ENCODE measurements at regions not wholly inside any gene's neighbourhood (a gene's known extent, or its start where the extent isn't known, plus 50 kb on each side); places are given as distances from the start of the nearest gene placed in this dataset.
"Not testable (repeated sequence)": the region's sequence is repeated elsewhere in the genome, so short reads cannot be mapped to it uniquely, and the experiment has no call there.

DNA sequence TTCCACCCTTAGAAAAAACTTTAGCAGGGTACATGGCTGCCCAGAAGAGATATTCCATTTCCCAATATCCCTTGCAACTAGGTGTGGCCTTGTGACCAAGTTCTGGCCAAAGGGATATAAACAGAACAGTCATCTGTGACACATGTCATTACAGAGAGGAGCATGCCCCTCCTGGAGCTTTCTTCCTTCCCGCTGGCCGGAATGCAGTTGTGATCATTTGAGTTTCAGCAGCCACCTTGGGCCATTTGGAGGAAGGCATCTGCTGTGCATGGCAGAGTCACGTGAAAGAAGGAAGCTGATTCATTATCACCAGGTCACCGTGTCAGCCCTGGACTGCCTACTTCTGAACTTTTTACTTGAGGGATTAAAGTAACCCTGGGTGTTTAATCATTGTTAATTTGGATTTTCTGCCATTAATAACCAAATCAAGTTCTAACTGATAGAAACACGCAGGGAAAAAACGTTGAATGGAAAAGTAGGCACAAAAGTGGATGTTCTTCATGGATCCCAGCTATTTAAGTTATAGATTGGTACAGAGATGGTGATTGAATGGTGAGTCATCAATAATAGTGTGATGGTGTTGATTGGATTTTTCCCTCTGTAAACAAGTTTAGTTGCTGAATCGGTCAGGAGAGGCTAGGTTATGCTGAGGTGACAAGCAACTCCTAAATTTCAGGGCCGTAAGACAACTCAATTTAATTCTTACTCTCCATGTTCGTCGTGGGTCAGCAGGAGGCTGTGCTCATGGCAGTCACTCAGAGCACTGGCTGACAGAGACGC is 80.7 kb upstream of the CCDC167 start:
- no peak for DNase-seq (ENCODE audit: low spot score)

GRCh38 chr6:37579444-37580067 is 79.9 kb upstream of the CCDC167 start:
- no peak for DNase-seq (ENCODE audit: low spot score)

- DNase-seq (ENCODE audit: low spot score), result no peak
Observed at GRCh38 chr6:37578104-37578503, 78.4 kb upstream of the CCDC167 start.

- no peak for DNase-seq (ENCODE audit: low spot score)
Observed at GRCh38 chr6:37576336-37576737, 76.6 kb upstream of the CCDC167 start.

- DNase-seq (ENCODE audit: low spot score), result no peak
Observed at GRCh38 chr6:37575221-37575620, 75.5 kb upstream of the CCDC167 start.

- DNase-seq (ENCODE audit: low spot score), result no peak
Observed at GRCh38 chr6:37572334-37572733, 72.6 kb upstream of the CCDC167 start.

- no peak for DNase-seq (ENCODE audit: low spot score)
Observed at GRCh38 chr6:37570482-37571133, 70.9 kb upstream of the CCDC167 start.

- DNase-seq (ENCODE audit: low spot score), result no peak
Observed at GRCh38 chr6:37569743-37570481, 70.2 kb upstream of the CCDC167 start.

- no peak for DNase-seq (ENCODE audit: low spot score)
Observed at GRCh38 chr6:37569317-37569716, 69.6 kb upstream of the CCDC167 start.

DNA sequence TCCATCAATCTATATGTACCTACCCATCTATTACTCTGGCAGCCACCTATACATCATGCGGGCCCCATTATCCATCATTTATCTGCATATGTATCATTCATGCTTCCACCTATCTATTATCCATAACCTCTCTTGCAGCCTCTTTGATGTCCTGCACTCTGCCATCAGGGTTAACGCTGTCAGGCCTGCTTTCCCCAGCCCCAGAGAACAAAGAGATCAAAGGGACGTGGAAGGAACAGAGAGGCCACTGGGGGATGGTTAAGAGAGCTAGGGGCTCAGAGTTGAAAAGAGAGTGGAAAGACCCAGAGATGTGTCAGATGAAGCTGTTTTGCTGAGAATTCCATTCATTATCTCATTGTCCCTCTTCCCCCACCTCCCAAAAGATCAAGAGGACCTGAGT is 67.3 kb upstream of the CCDC167 start:
- DNase-seq (ENCODE audit: low spot score), result no peak

DNA sequence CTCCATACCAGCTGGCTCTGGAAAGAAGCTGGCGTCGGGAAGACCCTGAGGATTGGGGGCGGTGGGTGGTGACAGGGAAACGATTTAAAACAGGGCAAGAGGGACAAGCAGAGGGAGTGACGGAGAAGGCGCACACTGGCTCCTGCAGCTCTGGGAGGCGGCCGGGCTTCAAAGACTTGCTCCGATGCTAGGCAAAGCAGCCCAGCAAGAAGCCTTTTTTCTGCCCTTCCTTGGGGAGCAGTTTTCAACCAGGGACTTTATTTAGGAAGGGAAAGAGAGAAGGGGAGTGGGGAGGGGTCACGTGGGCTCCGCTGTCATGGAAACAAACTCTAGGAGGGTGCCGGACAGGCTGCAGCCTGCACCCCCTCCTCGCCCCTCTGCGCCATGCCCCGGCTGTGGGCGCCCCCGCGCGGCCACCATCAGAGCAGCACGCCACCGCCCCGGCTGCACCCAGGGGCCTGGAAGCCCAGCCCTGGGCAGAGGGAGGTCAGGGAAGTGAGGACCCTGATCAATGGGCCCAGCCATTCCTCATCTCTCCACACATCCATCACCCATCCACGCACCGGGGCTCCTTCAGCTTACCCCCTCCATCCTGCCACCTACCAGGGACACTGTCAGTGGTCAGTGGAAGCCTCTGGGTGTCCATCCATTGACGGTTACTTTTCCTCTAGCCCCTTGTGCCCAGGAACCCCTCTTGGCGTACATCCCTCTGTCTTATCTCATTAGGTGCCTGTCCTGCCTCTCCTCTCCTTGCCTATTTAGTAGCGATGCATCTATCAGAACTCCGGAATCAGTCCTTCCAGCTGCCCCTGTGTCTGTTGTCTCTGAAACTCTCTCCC is 66.6 kb upstream of the CCDC167 start:
- peak; percentile 64 for DNase-seq (ENCODE audit: low spot score)

- peak; percentile 26 for DNase-seq (ENCODE audit: low spot score)
Observed at GRCh38 chr6:37565267-37566110, 65.8 kb upstream of the CCDC167 start.

GRCh38 chr6:37562926-37563288 is 63.2 kb upstream of the CCDC167 start:
- not testable (repeated sequence) for DNase-seq (ENCODE audit: low spot score)

DNA sequence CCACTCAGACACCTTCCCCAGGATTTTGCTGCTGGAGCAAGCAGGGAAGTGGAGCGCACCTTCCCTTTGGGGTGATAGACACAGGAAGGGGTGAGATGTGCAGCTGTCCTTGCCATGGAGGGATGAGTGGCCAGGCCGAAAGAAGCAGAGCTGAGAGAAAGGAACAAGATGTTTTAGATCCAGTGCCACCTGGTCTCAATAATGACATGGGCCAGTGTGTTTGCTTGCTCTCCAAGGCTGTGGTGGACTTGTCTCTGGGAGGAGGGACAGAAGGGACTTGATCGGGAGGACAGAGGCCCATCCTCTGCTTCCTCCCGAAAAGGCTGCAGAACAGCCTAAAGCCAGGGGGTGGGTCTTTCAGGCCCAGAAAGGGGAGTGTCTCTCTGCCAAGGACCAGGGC is 61.7 kb upstream of the CCDC167 start:
- DNase-seq (ENCODE audit: low spot score), result no peak

DNA sequence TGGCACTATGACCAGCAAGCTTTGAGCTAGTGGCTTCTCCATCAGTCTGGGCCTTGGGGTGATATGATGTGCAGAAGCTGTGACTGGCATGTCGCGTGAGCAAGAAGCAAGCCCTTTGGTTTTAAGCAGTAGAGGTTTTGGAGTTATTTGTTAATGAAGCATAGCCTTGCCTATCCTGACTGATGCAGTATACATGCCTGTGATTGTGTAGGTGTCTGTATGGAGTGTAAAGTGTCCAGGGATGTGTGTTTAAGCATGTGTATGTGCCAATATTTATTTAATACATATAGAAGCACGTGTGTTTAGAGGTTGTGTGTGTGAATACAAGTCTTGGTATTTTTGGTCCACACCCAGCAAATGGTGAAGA is 61.0 kb upstream of the CCDC167 start:
- DNase-seq (ENCODE audit: low spot score), result no peak

DNA sequence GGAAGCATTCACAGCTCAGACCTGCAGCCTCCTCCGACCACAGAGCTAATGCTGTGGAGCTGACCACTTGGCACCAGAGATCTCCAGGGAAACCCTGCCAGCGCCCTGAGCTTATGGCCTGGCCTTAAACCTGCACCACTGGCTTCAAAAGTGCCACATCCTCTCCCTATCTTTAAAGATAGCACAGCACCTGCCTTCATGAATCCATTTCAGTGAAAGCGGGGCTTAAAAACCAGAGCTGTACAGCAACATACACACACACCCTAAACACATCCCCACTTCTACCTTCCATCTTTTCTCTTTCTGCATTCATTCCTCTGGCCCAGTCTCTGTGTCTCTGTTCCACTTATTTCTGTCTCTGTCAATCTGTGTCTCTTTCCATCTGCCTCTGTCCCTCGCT is 59.8 kb upstream of the CCDC167 start:
- no peak for DNase-seq (ENCODE audit: low spot score)

DNA sequence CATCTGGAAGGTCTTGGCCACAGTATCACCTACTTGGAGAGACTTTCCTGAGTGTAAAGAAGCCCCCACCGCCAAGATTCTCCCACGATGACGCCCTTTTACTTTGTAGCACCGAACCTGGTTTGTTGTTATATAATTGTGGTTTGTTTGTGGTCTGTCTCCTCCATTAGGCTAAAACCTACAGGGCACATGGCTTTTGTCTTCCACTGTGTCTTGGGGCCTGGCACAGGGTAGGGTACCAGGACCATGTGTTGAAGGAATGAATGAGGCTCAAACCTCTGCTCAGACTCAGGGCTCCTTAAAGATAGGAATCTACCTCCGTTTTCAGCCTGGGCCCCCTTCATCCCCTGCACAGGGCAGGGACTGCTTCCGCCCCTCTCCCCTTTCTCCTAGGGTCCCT is 59.4 kb upstream of the CCDC167 start:
- no peak for DNase-seq (ENCODE audit: low spot score)

GRCh38 chr6:37558646-37559045 is 59.0 kb upstream of the CCDC167 start:
- no peak for DNase-seq (ENCODE audit: low spot score)

DNA sequence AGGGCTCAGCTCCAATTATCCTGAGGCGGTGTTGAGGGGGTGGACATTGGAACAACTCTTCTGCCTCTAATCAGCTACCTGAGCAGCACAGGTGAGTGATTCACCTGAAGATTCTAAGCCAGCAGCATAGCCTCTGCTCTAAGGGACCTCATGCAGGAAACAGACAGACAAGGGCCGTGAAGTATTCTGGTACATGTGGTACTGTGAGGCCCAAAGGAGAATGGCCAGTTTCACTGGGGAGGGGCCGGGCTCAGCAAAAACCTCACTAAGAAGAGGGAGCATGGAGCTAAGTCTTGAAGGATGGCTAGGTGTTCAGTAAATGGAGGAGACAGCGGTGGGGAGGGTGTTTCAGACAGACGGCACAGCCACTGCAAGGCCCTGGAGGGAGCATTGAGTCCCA is 58.5 kb upstream of the CCDC167 start:
- no peak for DNase-seq (ENCODE audit: low spot score)

GRCh38 chr6:37557645-37558114 is 58.0 kb upstream of the CCDC167 start:
- no peak for DNase-seq (ENCODE audit: low spot score)

Data from globus pallidus (tissue), 1 donor.